Keratinocyte (primary cell): ENCODE measurements at regions not wholly inside any gene's neighbourhood (a gene's known extent, or its start where the extent isn't known, plus 50 kb on each side); places are given as distances from the start of the nearest gene placed in this dataset.

Experiments
- DNase-seq: peaks from one replicate; pipeline ENCODE4 v3.0.0-alpha.2; 2011; ENCODE audit warnings: low read depth, missing footprints, low spot score
- FAIRE-seq: peaks from 2 replicates; lab custom pipeline; 2011; peaks lifted over from hg19 to GRCh38; lab: Jason Lieb, UNC
- H2AFZ ChIP-seq: 2 replicates; pipeline ENCODE4 v1.6.0; 2012; ENCODE audit warnings: low read length, control low read depth, inconsistent platforms; ENCODE audit not compliant: control insufficient read depth
- H3K27ac ChIP-seq: 2 replicates; pipeline ENCODE4 v1.5.1; 2011; ENCODE audit warnings: low read length; ENCODE audit not compliant: control insufficient read depth, insufficient read depth
- H3K27me3 ChIP-seq: 3 replicates; pipeline ENCODE4 v1.6.0; 2011; ENCODE audit warnings: low read length; ENCODE audit not compliant: control insufficient read depth, insufficient read depth; ENCODE audit errors: extremely low read depth
- H3K36me3 ChIP-seq, 2 experiments: 2 replicates in 1 of 2; 3 replicates in 1 of 2; pipeline ENCODE4 v1.5.1; 2011; ENCODE audit warnings: low read length in 2 of 2, mild to moderate bottlenecking in 1 of 2; ENCODE audit not compliant: control insufficient read depth in 2 of 2, insufficient read depth in 2 of 2; ENCODE audit errors: extremely low read depth in 1 of 2
- H3K4me1 ChIP-seq: 3 replicates; pipeline ENCODE4 v1.5.1; 2011; ENCODE audit warnings: low read length; ENCODE audit not compliant: control insufficient read depth, insufficient read depth; ENCODE audit errors: extremely low read depth
- H3K4me2 ChIP-seq: 3 replicates; pipeline ENCODE4 v1.6.0; 2011; ENCODE audit warnings: low read depth, low read length; ENCODE audit not compliant: control insufficient read depth, insufficient read depth; ENCODE audit errors: extremely low read depth
- H3K4me3 ChIP-seq, 3 experiments: fragments of 200-600 bp in 1 of 3; sonication (generic) in 1 of 3; 2 replicates in 2 of 3; 3 replicates in 1 of 3; pipeline ENCODE4 v1.5.1; 2011 to 2016; ENCODE audit warnings: low read length in 3 of 3, mild to moderate bottlenecking in 3 of 3, control low read depth in 2 of 3, inconsistent platforms in 1 of 3, low read depth in 1 of 3, mixed read lengths in 1 of 3, mixed run types in 1 of 3, moderate library complexity in 1 of 3; ENCODE audit not compliant: control insufficient read depth in 2 of 3, insufficient read depth in 2 of 3; ENCODE audit errors: extremely low read depth in 1 of 3
- H3K79me2 ChIP-seq: 2 replicates; pipeline ENCODE4 v1.6.0; 2012; ENCODE audit warnings: low read length; ENCODE audit not compliant: control insufficient read depth, insufficient read depth
- H3K9ac ChIP-seq: 3 replicates; pipeline ENCODE4 v1.6.0; 2011; ENCODE audit warnings: low read length; ENCODE audit not compliant: control insufficient read depth, insufficient read depth; ENCODE audit errors: extremely low read depth
- H3K9me1 ChIP-seq: 3 replicates; pipeline ENCODE4 v1.6.0; 2011; ENCODE audit warnings: low read length; ENCODE audit not compliant: control insufficient read depth, insufficient read depth; ENCODE audit errors: extremely low read depth
- H3K9me3 ChIP-seq: 2 replicates; pipeline ENCODE4 v1.5.1; 2012; ENCODE audit warnings: low read depth, low read length; ENCODE audit not compliant: control insufficient read depth
- H4K20me1 ChIP-seq: 3 replicates; pipeline ENCODE4 v1.6.0; 2011; ENCODE audit warnings: low read length; ENCODE audit not compliant: control insufficient read depth, insufficient read depth; ENCODE audit errors: extremely low read depth
- EZH2 ChIP-seq: IDR thresholded peaks from one replicate; pipeline ENCODE4 v1.6.1; 2012; ENCODE audit warnings: inconsistent platforms, mild to moderate bottlenecking, low read length, moderate library complexity
- dilution Hi-C: fragments of 300-500 bp; cut with MboI; formaldehyde crosslinking; loops from one replicate; pipeline ENCODE4 v1.7.0; 2020; ENCODE audit warnings: low sequenced_read_pairs; ENCODE audit not compliant: extremely low pct_ligation_motif_present
- TF ChIP-seq, protein P1 (sequence below), 3 experiments: IDR thresholded peaks in 1 of 3; conservative IDR thresholded peaks in 1 of 3; optimal IDR thresholded peaks in 1 of 3; 2 replicates in 2 of 3; 3 replicates in 1 of 3; pipeline versions ENCODE3 to v1.5.1; 2011; ENCODE audit warnings: low read length in 3 of 3, mild to moderate bottlenecking in 3 of 3, moderate library complexity in 2 of 3, control low read depth in 1 of 3, inconsistent platforms in 1 of 3; ENCODE audit not compliant: insufficient read depth in 2 of 3; ENCODE audit errors: extremely low read depth in 1 of 3

DNA sequence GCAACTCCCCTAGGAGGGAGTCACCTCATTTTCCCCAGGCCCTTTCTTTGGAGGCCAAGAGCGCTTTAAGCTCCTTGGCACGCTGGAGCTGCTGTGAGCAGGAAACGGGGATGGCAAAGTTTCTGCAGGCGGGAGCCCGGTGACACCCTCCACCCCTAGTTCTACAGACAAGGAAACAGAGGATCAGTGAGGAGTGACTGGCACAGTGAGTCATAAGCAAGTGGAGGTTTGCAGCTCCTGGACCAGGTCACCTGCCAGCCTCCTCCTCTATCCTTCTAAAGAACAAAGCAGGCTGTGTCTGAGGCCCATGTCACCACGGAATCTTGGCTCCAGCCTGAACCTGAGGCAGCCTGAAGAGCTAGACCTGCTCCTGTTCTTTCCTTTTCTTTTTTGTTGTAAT lies 141.9 kb downstream of the TMEM132E start:
- Histone ChIP-seq H3K4me3 (no peak overlapping the region), H3K4me2 (no peak overlapping the region), H4K20me1 (no peaks in the 10 kb centered on the region), H3K79me2 (no peaks in the 10 kb centered on the region), H3K9ac (no peak overlapping the region), H3K9me3 (no peaks in the 10 kb centered on the region), H3K27ac (no peak overlapping the region), H3K9me1 (no peaks in the 10 kb centered on the region), H3K36me3 (no peaks in the 10 kb centered on the region), H3K27me3 (no peaks in the 10 kb centered on the region), H2AFZ (no peak overlapping the region), H3K4me1 (no peaks in the 10 kb centered on the region)
- no peak for DNase-seq
- no peak for TF ChIP-seq EZH2
- dilution Hi-C loops, result no loop called here
- FAIRE-seq, result no peak

DNA sequence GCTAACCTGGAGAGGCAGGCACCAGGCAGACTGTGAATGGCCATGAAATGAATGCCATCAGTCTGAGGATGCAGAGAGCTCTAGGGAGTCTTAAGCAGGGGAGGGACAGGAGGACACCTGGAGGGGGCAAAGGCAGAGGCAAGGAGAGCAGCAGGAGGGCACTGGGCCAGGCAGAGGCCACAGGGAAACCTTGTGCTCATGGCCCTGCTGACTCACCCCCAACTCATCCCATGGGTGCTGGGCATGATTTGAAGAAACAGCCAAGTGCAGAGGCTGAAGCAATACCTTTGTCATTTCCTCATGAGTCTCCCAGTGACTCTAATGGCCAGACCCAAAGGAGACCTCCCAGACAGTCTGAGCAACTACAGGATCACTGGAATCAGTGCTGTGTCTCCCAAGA lies 141.4 kb downstream of the TMEM132E start:
- H3K79me2 ChIP-seq, result no peaks in the 10 kb centered on the region
- no peak for FAIRE-seq
- H3K27ac ChIP-seq, result no peak overlapping the region
- H3K9me3 ChIP-seq, result no peaks in the 10 kb centered on the region
- H3K36me3 ChIP-seq, result no peaks in the 10 kb centered on the region
- dilution Hi-C loops, result no loop called here
- no peaks in the 10 kb centered on the region for H3K27me3 ChIP-seq
- no peak for TF ChIP-seq EZH2
- TF ChIP-seq, protein P1, sequence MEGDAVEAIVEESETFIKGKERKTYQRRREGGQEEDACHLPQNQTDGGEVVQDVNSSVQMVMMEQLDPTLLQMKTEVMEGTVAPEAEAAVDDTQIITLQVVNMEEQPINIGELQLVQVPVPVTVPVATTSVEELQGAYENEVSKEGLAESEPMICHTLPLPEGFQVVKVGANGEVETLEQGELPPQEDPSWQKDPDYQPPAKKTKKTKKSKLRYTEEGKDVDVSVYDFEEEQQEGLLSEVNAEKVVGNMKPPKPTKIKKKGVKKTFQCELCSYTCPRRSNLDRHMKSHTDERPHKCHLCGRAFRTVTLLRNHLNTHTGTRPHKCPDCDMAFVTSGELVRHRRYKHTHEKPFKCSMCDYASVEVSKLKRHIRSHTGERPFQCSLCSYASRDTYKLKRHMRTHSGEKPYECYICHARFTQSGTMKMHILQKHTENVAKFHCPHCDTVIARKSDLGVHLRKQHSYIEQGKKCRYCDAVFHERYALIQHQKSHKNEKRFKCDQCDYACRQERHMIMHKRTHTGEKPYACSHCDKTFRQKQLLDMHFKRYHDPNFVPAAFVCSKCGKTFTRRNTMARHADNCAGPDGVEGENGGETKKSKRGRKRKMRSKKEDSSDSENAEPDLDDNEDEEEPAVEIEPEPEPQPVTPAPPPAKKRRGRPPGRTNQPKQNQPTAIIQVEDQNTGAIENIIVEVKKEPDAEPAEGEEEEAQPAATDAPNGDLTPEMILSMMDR (optimal IDR thresholded peaks at IDR 0.05 in 1 of 3, IDR thresholded peaks at IDR 0.05 in 1 of 3, conservative IDR thresholded peaks at IDR 0.05 in 1 of 3; ENCODE audit: extremely low read depth in 1 of 3, insufficient read depth in 2 of 3, low read length in 3 of 3), result no peak
- no peaks in the 10 kb centered on the region for H3K9me1 ChIP-seq
- H2AFZ ChIP-seq, result no peak overlapping the region
- H3K9ac ChIP-seq, result no peak overlapping the region
- no peak overlapping the region for H3K4me2 ChIP-seq
- H3K4me3 ChIP-seq, result no peak overlapping the region
- H4K20me1 ChIP-seq, result no peaks in the 10 kb centered on the region
- no peak for DNase-seq
- no peaks in the 10 kb centered on the region for H3K4me1 ChIP-seq

DNA sequence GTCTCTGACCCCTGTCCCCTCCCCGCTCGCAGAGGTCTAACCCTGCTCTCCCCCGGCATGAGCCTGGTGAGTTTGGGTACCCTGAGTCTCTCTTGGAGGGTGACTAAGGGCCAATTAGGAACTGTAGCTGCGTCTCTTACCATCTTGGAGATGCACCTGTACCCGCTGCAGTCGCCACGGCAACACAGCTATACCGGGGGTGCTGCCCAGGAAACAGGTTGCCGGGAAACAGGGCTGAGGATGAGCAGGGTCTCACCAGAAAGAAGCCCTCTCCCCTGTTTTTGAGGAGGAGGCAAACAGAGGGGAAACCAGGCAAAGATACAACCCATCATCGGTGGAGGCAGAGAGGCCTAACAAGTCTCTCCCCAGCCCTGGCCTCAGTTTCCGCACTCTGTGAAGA lies 140.2 kb downstream of the TMEM132E start:
- Histone ChIP-seq H4K20me1 (no peaks in the 10 kb centered on the region), H3K9me3 (no peaks in the 10 kb centered on the region), H3K36me3 (no peaks in the 10 kb centered on the region), H3K27me3 (no peaks in the 10 kb centered on the region), H2AFZ (no peak overlapping the region), H3K9me1 (no peaks in the 10 kb centered on the region), H3K79me2 (no peaks in the 10 kb centered on the region), H3K9ac (no peak overlapping the region), H3K4me3 (no peak overlapping the region), H3K4me1 (no peaks in the 10 kb centered on the region), H3K27ac (no peak overlapping the region), H3K4me2 (no peak overlapping the region)
- DNase-seq, result no peak
- FAIRE-seq, result no peak
- dilution Hi-C loops, result no loop called here
- TF ChIP-seq EZH2, result no peak
- TF ChIP-seq, protein P1 (optimal IDR thresholded peaks at IDR 0.05 in 1 of 3, IDR thresholded peaks at IDR 0.05 in 1 of 3, conservative IDR thresholded peaks at IDR 0.05 in 1 of 3; ENCODE audit: extremely low read depth in 1 of 3, insufficient read depth in 2 of 3, low read length in 3 of 3), result no peak
